ENCODE measurements at regions not wholly inside any gene's neighbourhood (a gene's known extent, or its start where the extent isn't known, plus 50 kb on each side); places are given as distances from the start of the nearest gene placed in this dataset.

DNA sequence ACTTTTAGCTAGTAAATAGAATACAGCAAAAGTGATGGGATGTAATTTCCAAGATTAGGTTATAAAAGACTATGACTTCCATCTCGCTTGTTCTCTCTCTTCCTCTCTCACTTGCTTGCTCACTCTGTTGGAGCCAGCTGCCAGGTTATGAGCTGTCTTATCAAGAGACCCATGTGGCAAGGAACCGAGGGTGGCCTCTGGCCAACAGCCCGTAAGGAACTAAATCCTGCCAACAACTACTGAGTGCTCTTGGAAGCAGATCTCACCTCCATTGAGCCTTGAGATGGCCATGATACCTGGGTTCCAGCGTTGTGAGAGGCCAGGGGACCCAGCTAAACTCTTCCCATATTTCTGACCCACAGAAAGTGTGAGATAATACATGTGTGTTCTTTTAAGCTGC, 636.1 kb downstream of the ACTL7B start:
- TF ChIP-seq POLR2A (IDR thresholded peaks at IDR 0.05; ENCODE audit: low read length) (no peak), GATA1 (IDR thresholded peaks at IDR 0.05; ENCODE audit: low read depth, low read length) (no peak)

All from erythroblast (primary cell).